HepG2 (cell line): ENCODE measurements at regions not wholly inside any gene's neighbourhood (a gene's known extent, or its start where the extent isn't known, plus 50 kb on each side); places are given as distances from the start of the nearest gene placed in this dataset.

Source experiments
- CTCF ChIP-seq: sonication (generic); formaldehyde crosslinking; IDR thresholded peaks from 2 replicates; pipeline ENCODE4 v1.5.0; 2020; ENCODE audit warnings: mild to moderate bottlenecking, missing genetic modification reagents, moderate library complexity
- IRF2 ChIP-seq: IDR thresholded peaks from 2 replicates; pipeline ENCODE4 v1.6.1; 2018; ENCODE audit warnings: missing genetic modification reagents, missing compliant biosample characterization
- ZNF639 ChIP-seq: conservative IDR thresholded peaks from 2 replicates; pipeline ENCODE4 v1.6.1; 2018; ENCODE audit warnings: missing genetic modification reagents

- TF ChIP-seq CTCF (CRISPR knock-in tag): no peak
- TF ChIP-seq IRF2 (CRISPR knock-in tag): no peak
- no peak for TF ChIP-seq ZNF639
Measured at GRCh38 chr6:168722397-168722796, 281.4 kb downstream of the SMOC2 start.
